CD8-positive, alpha-beta memory T cell (primary cell): ENCODE measurements at regions not wholly inside any gene's neighbourhood (a gene's known extent, or its start where the extent isn't known, plus 50 kb on each side); places are given as distances from the start of the nearest gene placed in this dataset.
"Not testable (repeated sequence)": the region's sequence is repeated elsewhere in the genome, so short reads cannot be mapped to it uniquely, and the experiment has no call there.

Source experiments
- CTCF ChIA-PET: fragments of 350-600 bp; sonication (Branson Sonifier 250); formaldehyde crosslinking; loops from one replicate; lab custom pipeline; 2021; ENCODE audit warnings: antibody characterized with exemption; lab: Charles Lee
- POLR2A ChIA-PET: fragments of 350-600 bp; sonication (Branson Sonifier 250); formaldehyde crosslinking; loops from one replicate; lab custom pipeline; 2021; ENCODE audit warnings: antibody characterized with exemption; lab: Charles Lee
- DNase-seq, 5 donors: peaks; one replicate each; pipeline versions ENCODE4 v3.0.0 to v3.0.0-alpha.2; 2020 to 2022; ENCODE audit warnings: mixed read lengths in 1 of 5
- H3K27ac ChIP-seq: one replicate; pipeline ENCODE4 v1.7.0; 2013; ENCODE audit warnings: low read depth, mild to moderate bottlenecking, low read length, moderate library complexity
- H3K27me3 ChIP-seq: 2 replicates; pipeline ENCODE4 v1.7.0; 2013; ENCODE audit warnings: low read length, mild to moderate bottlenecking; ENCODE audit not compliant: insufficient read depth, poor library complexity, severe bottlenecking
- H3K36me3 ChIP-seq: 2 replicates; pipeline ENCODE4 v1.7.0; 2013; ENCODE audit warnings: mild to moderate bottlenecking, low read length, moderate library complexity; ENCODE audit not compliant: insufficient read depth
- H3K4me1 ChIP-seq: 2 replicates; pipeline ENCODE4 v1.7.0; 2013; ENCODE audit warnings: mild to moderate bottlenecking, low read length, moderate library complexity; ENCODE audit not compliant: insufficient read depth
- H3K4me3 ChIP-seq: 2 replicates; pipeline ENCODE4 v1.7.0; 2013; ENCODE audit warnings: mild to moderate bottlenecking, low read length
- H3K9me3 ChIP-seq: 2 replicates; pipeline ENCODE4 v1.7.0; 2013; ENCODE audit warnings: mild to moderate bottlenecking, low read length
- H3K27ac Mint-ChIP-seq, 8 donors: one replicate each; pipeline ENCODE4 v1.8.0; 2020 to 2021; ENCODE audit warnings: mixed read lengths in 8 of 8, mild to moderate bottlenecking in 6 of 8, inconsistent platforms in 3 of 8, moderate library complexity in 3 of 8
- H3K27me3 Mint-ChIP-seq, 2 donors: one replicate each; pipeline ENCODE4 v1.8.0; 2020 to 2021; ENCODE audit warnings: mixed read lengths in 2 of 2, mild to moderate bottlenecking in 1 of 2, moderate library complexity in 1 of 2
- H3K36me3 Mint-ChIP-seq, 3 donors: one replicate each; pipeline ENCODE4 v1.8.0; 2020 to 2021; ENCODE audit warnings: mixed read lengths in 3 of 3, inconsistent platforms in 1 of 3, mild to moderate bottlenecking in 1 of 3
- H3K4me1 Mint-ChIP-seq, 3 donors: one replicate each; pipeline ENCODE4 v1.8.0; 2020 to 2021; ENCODE audit warnings: mixed read lengths in 3 of 3, inconsistent platforms in 1 of 3, mild to moderate bottlenecking in 1 of 3
- H3K4me3 Mint-ChIP-seq, 7 donors: one replicate each; pipeline ENCODE4 v1.8.0; 2020 to 2021; ENCODE audit warnings: mixed read lengths in 7 of 7, mild to moderate bottlenecking in 6 of 7, moderate library complexity in 4 of 7, inconsistent platforms in 2 of 7
- H3K9me3 Mint-ChIP-seq, 5 donors: one replicate each; pipeline ENCODE4 v1.8.0; 2020 to 2022; ENCODE audit warnings: mixed read lengths in 5 of 5, mild to moderate bottlenecking in 3 of 5, moderate library complexity in 2 of 5, inconsistent platforms in 1 of 5

GRCh38 chr15:20256394-20256793 lies 285.2 kb downstream of the GOLGA6L6 start:
- H3K27me3 ChIP-seq, H3K9me3 Mint-ChIP-seq, H3K27ac ChIP-seq, H3K4me1 ChIP-seq, H3K9me3 ChIP-seq, H3K36me3 ChIP-seq, POLR2A ChIA-PET, H3K36me3 Mint-ChIP-seq, H3K4me3 ChIP-seq, H3K4me3 Mint-ChIP-seq, H3K4me1 Mint-ChIP-seq, DNase-seq, H3K27me3 Mint-ChIP-seq, CTCF ChIA-PET: not testable (repeated sequence)
- peak overlapping the region in 1 of 8 donors; percentile 35 for H3K27ac Mint-ChIP-seq

GRCh38 chr15:20255641-20256040 lies 286.0 kb downstream of the GOLGA6L6 start:
- H3K9me3 Mint-ChIP-seq, POLR2A ChIA-PET, DNase-seq, H3K4me1 ChIP-seq, H3K4me3 ChIP-seq, H3K27ac ChIP-seq, CTCF ChIA-PET, H3K4me3 Mint-ChIP-seq, H3K36me3 ChIP-seq, H3K9me3 ChIP-seq, H3K27me3 ChIP-seq, H3K36me3 Mint-ChIP-seq, H3K4me1 Mint-ChIP-seq, H3K27me3 Mint-ChIP-seq: not testable (repeated sequence)
- peak overlapping the region in 1 of 8 donors; percentile 44 for H3K27ac Mint-ChIP-seq

GRCh38 chr15:20253047-20253615 lies 288.5 kb downstream of the GOLGA6L6 start:
- H3K9me3 ChIP-seq, H3K9me3 Mint-ChIP-seq, H3K27me3 ChIP-seq, H3K4me1 ChIP-seq, H3K27ac Mint-ChIP-seq, H3K4me3 ChIP-seq, H3K36me3 ChIP-seq, H3K27me3 Mint-ChIP-seq, H3K27ac ChIP-seq, CTCF ChIA-PET, H3K36me3 Mint-ChIP-seq, H3K4me3 Mint-ChIP-seq, POLR2A ChIA-PET: not testable (repeated sequence)
- DNase-seq = peak in 1 of 5 donors; percentile 25
- peaks cover 6 to 18% (median 9%) of the 10 kb centered on the region in 3 donors for H3K4me1 Mint-ChIP-seq

- H3K27ac ChIP-seq, H3K4me3 ChIP-seq, H3K36me3 ChIP-seq, H3K27me3 Mint-ChIP-seq, DNase-seq, POLR2A ChIA-PET, H3K27ac Mint-ChIP-seq, H3K4me1 ChIP-seq, H3K9me3 Mint-ChIP-seq, H3K27me3 ChIP-seq, H3K36me3 Mint-ChIP-seq, H3K9me3 ChIP-seq, H3K4me3 Mint-ChIP-seq, CTCF ChIA-PET: not testable (repeated sequence)
- H3K4me1 Mint-ChIP-seq = peaks cover 6 to 18% (median 9%) of the 10 kb centered on the region in 3 donors
These were observed 289.6 kb downstream of the GOLGA6L6 start for GRCh38 chr15:20252040-20252439.

- H3K4me3 ChIP-seq, H3K27me3 Mint-ChIP-seq, H3K36me3 ChIP-seq, POLR2A ChIA-PET, H3K4me3 Mint-ChIP-seq, H3K4me1 ChIP-seq, H3K27me3 ChIP-seq, H3K9me3 ChIP-seq, CTCF ChIA-PET, H3K27ac ChIP-seq, H3K9me3 Mint-ChIP-seq, H3K36me3 Mint-ChIP-seq: not testable (repeated sequence)
- DNase-seq = peak in 1 of 5 donors; percentile 44
- peaks cover 6 to 18% (median 9%) of the 10 kb centered on the region in 3 donors for H3K4me1 Mint-ChIP-seq
- H3K27ac Mint-ChIP-seq = peak overlapping the region in 1 of 8 donors; percentile 19
These were observed 290.2 kb downstream of the GOLGA6L6 start for GRCh38 chr15:20251214-20252005.

GRCh38 chr15:20250206-20250605 lies 291.4 kb downstream of the GOLGA6L6 start:
- H3K27me3 Mint-ChIP-seq, H3K36me3 ChIP-seq, H3K4me1 ChIP-seq, H3K36me3 Mint-ChIP-seq, POLR2A ChIA-PET, DNase-seq, H3K9me3 ChIP-seq, CTCF ChIA-PET, H3K4me3 Mint-ChIP-seq, H3K9me3 Mint-ChIP-seq, H3K27me3 ChIP-seq, H3K27ac ChIP-seq, H3K4me3 ChIP-seq: not testable (repeated sequence)
- peak overlapping the region in 2 of 8 donors; percentile 93 to 94 for H3K27ac Mint-ChIP-seq
- peaks cover 6 to 18% (median 9%) of the 10 kb centered on the region in 3 donors for H3K4me1 Mint-ChIP-seq

GRCh38 chr15:20249677-20249970 lies 292.0 kb downstream of the GOLGA6L6 start:
- H3K36me3 ChIP-seq, H3K9me3 Mint-ChIP-seq, CTCF ChIA-PET, POLR2A ChIA-PET, H3K9me3 ChIP-seq, H3K4me3 ChIP-seq, H3K27me3 Mint-ChIP-seq, DNase-seq, H3K27ac ChIP-seq, H3K4me1 ChIP-seq, H3K36me3 Mint-ChIP-seq, H3K27me3 ChIP-seq: not testable (repeated sequence)
- Mint-ChIP-seq H3K27ac (peak overlapping the region in 7 of 8 donors; percentile 0 to 94 (median 64)), H3K4me3 (peak overlapping the region in 5 of 7 donors; percentile 0 to 54 (median 25)), H3K4me1 (peaks cover 6 to 18% (median 9%) of the 10 kb centered on the region in 3 donors)

GRCh38 chr15:20248434-20248833 lies 293.2 kb downstream of the GOLGA6L6 start:
- H3K27me3 Mint-ChIP-seq, POLR2A ChIA-PET, H3K9me3 Mint-ChIP-seq, CTCF ChIA-PET, H3K36me3 Mint-ChIP-seq, H3K4me3 Mint-ChIP-seq, H3K27ac ChIP-seq, H3K4me1 ChIP-seq, H3K27me3 ChIP-seq, H3K4me3 ChIP-seq, H3K36me3 ChIP-seq, H3K9me3 ChIP-seq, DNase-seq: not testable (repeated sequence)
- Mint-ChIP-seq H3K4me1 (peaks cover 6 to 18% (median 9%) of the 10 kb centered on the region in 3 donors), H3K27ac (peak overlapping the region in 2 of 8 donors; percentile 8 to 65)
